A673 (cell line): ENCODE measurements at regions not wholly inside any gene's neighbourhood (a gene's known extent, or its start where the extent isn't known, plus 50 kb on each side); places are given as distances from the start of the nearest gene placed in this dataset.

Source experiments
- EZH2 ChIP-seq: fragments of 200-600 bp; sonication (generic); IDR thresholded peaks from 2 replicates; pipeline ENCODE4 v1.6.1; 2017; ENCODE audit warnings: borderline replicate concordance, low read depth, mild to moderate bottlenecking, mixed read lengths, antibody characterized with exemption, low read length; ENCODE audit not compliant: poor library complexity, severe bottlenecking
- TF ChIP-seq, protein P1 (sequence below): fragments of 300-800, 200-600 bp; sonication (generic); conservative IDR thresholded peaks from 2 replicates; pipeline ENCODE4 v1.5.1; 2017; ENCODE audit warnings: low read depth, mild to moderate bottlenecking, antibody characterized with exemption, low read length, moderate library complexity, mixed read lengths

DNA sequence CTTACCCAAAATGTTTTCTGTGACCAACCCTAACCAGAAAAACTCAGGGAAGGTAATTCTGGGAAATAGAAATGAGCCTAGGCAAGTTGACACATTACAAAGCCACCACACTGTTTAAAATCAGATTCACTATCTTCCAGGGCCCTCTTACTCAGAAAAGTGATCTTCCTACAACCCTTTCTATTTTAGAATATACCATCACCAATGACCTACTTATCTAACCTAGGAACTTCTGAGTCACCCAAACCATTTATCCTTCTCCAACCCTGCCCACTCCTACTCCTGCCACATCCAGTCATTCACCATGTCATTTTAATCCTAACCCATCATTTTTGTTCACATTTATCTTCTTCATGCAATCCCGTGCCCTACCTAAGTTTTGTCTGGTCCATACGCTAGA is 89.9 kb downstream of the FTHL17 start:
- TF ChIP-seq, protein P1, sequence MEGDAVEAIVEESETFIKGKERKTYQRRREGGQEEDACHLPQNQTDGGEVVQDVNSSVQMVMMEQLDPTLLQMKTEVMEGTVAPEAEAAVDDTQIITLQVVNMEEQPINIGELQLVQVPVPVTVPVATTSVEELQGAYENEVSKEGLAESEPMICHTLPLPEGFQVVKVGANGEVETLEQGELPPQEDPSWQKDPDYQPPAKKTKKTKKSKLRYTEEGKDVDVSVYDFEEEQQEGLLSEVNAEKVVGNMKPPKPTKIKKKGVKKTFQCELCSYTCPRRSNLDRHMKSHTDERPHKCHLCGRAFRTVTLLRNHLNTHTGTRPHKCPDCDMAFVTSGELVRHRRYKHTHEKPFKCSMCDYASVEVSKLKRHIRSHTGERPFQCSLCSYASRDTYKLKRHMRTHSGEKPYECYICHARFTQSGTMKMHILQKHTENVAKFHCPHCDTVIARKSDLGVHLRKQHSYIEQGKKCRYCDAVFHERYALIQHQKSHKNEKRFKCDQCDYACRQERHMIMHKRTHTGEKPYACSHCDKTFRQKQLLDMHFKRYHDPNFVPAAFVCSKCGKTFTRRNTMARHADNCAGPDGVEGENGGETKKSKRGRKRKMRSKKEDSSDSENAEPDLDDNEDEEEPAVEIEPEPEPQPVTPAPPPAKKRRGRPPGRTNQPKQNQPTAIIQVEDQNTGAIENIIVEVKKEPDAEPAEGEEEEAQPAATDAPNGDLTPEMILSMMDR = no peak
- no peak for TF ChIP-seq EZH2
